ENCODE measurements at regions not wholly inside any gene's neighbourhood (a gene's known extent, or its start where the extent isn't known, plus 50 kb on each side); places are given as distances from the start of the nearest gene placed in this dataset.

DNA sequence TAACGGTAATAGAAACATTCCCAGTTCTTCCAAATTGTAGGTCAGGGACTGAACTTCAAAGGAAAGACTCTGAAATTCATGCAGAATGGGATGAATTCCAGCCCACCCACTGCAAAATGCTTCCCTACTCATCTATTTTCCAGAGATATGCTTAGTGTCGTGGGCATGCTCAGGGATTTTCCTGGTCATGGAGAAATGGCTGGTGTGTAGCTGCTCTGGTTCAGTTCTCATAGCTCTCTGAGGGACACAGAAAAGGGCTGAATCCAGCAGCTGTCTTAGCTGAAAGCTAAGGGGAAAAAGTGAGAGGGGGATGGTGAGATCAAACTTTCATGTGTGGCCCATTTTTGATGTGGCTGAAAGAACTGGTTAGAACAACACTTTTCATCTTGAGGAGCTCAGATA lies 72.9 kb upstream of the KRAS start:
- no peak for TF ChIP-seq GABPA (IDR thresholded peaks at IDR 0.05; ENCODE audit: low read depth)
- TF ChIP-seq SIN3A (IDR thresholded peaks at IDR 0.05; ENCODE audit: borderline replicate concordance, low read depth, low read length): no peak
- TF ChIP-seq POLR2AphosphoS5 (IDR thresholded peaks at IDR 0.05; ENCODE audit: low read depth, low read length): no peak
- TF ChIP-seq, protein P1, sequence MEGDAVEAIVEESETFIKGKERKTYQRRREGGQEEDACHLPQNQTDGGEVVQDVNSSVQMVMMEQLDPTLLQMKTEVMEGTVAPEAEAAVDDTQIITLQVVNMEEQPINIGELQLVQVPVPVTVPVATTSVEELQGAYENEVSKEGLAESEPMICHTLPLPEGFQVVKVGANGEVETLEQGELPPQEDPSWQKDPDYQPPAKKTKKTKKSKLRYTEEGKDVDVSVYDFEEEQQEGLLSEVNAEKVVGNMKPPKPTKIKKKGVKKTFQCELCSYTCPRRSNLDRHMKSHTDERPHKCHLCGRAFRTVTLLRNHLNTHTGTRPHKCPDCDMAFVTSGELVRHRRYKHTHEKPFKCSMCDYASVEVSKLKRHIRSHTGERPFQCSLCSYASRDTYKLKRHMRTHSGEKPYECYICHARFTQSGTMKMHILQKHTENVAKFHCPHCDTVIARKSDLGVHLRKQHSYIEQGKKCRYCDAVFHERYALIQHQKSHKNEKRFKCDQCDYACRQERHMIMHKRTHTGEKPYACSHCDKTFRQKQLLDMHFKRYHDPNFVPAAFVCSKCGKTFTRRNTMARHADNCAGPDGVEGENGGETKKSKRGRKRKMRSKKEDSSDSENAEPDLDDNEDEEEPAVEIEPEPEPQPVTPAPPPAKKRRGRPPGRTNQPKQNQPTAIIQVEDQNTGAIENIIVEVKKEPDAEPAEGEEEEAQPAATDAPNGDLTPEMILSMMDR (IDR thresholded peaks at IDR 0.05): no peak
- no peak for TF ChIP-seq EP300 (IDR thresholded peaks at IDR 0.05; ENCODE audit: borderline replicate concordance in 1 of 2, low read depth in 1 of 2, low read length in 1 of 2)

Data from SK-N-SH (cell line).